Mammary epithelial cell (primary cell): ENCODE measurements at regions not wholly inside any gene's neighbourhood (a gene's known extent, or its start where the extent isn't known, plus 50 kb on each side); places are given as distances from the start of the nearest gene placed in this dataset.

Experiments used
- CTCF ChIP-seq, 2 donors: IDR thresholded peaks in 1 of 2; conservative IDR thresholded peaks in 1 of 2; 2 replicates each; pipeline ENCODE4 v1.5.1; 2011 to 2012; ENCODE audit warnings: inconsistent platforms in 2 of 2, low read length in 2 of 2, mild to moderate bottlenecking in 2 of 2, control low read depth in 1 of 2, low read depth in 1 of 2; ENCODE audit not compliant: insufficient read depth in 1 of 2; ENCODE audit errors: extremely low read depth in 1 of 2
- EZH2 ChIP-seq: IDR thresholded peaks from 2 replicates; pipeline ENCODE4 v1.6.1; 2012; ENCODE audit warnings: low read length, inconsistent platforms, borderline replicate concordance

GRCh38 chr14:55965851-55966250, 152.4 kb upstream of the PELI2 start:
- TF ChIP-seq CTCF (conservative IDR thresholded peaks at IDR 0.05 in 1 of 2, IDR thresholded peaks at IDR 0.05 in 1 of 2; ENCODE audit: extremely low read depth in 1 of 2, insufficient read depth in 1 of 2, low read depth in 1 of 2, low read length in 2 of 2) (no peak), EZH2 (no peak)
